Hepatocyte (in vitro differentiated cells): ENCODE measurements at regions not wholly inside any gene's neighbourhood (a gene's known extent, or its start where the extent isn't known, plus 50 kb on each side); places are given as distances from the start of the nearest gene placed in this dataset.

Experiments
- DNase-seq: peaks from one replicate; pipeline ENCODE4 v3.0.0-alpha.2; 2016; ENCODE audit warnings: low spot score
- H2AFZ ChIP-seq: fragments of 200-600 bp; sonication (generic); 2 replicates; pipeline ENCODE4 v1.6.0; 2016; ENCODE audit warnings: antibody characterized with exemption, mild to moderate bottlenecking
- H3K27ac ChIP-seq: fragments of 200-600 bp; sonication (generic); 2 replicates; pipeline ENCODE4 v1.5.1; 2016; ENCODE audit warnings: mild to moderate bottlenecking
- H3K27me3 ChIP-seq: fragments of 200-600 bp; sonication (generic); 2 replicates; pipeline ENCODE4 v1.6.1; 2016
- H3K36me3 ChIP-seq: fragments of 200-600 bp; sonication (generic); replicated peaks from 2 replicates; pipeline ENCODE4 v1.5.1; 2016; ENCODE audit warnings: low read depth; ENCODE audit not compliant: insufficient read depth
- H3K4me1 ChIP-seq: fragments of 200-600 bp; sonication (generic); 2 replicates; pipeline ENCODE4 v1.5.1; 2016; ENCODE audit warnings: mild to moderate bottlenecking, moderate library complexity; ENCODE audit not compliant: insufficient read depth
- H3K4me2 ChIP-seq: fragments of 200-600 bp; sonication (generic); 2 replicates; pipeline ENCODE4 v1.6.0; 2016
- H3K4me3 ChIP-seq: fragments of 200-600 bp; sonication (generic); 2 replicates; pipeline ENCODE4 v1.5.1; 2016; ENCODE audit warnings: mild to moderate bottlenecking
- H3K79me2 ChIP-seq: fragments of 200-600 bp; sonication (generic); 2 replicates; pipeline ENCODE4 v1.6.0; 2017; ENCODE audit warnings: mild to moderate bottlenecking
- H3K9me2 ChIP-seq: fragments of 200-600 bp; sonication (generic); replicated peaks from 2 replicates; pipeline ENCODE4 v1.6.0; 2017; ENCODE audit warnings: mild to moderate bottlenecking; ENCODE audit not compliant: insufficient read depth
- H3K9me3 ChIP-seq: fragments of 200-600 bp; sonication (generic); 2 replicates; pipeline ENCODE4 v1.5.1; 2016; ENCODE audit warnings: low read depth, mild to moderate bottlenecking
- H4K20me1 ChIP-seq: fragments of 200-600 bp; sonication (generic); 2 replicates; pipeline ENCODE4 v1.6.0; 2016; ENCODE audit warnings: mild to moderate bottlenecking; ENCODE audit not compliant: insufficient read depth, poor library complexity, severe bottlenecking
- EZH2 ChIP-seq: fragments of 200-600 bp; sonication (generic); IDR thresholded peaks from 2 replicates; pipeline ENCODE4 v1.6.1; 2016; ENCODE audit warnings: antibody characterized with exemption, mild to moderate bottlenecking, borderline replicate concordance
- EZH2phosphoT487 ChIP-seq: fragments of 200-600 bp; sonication (generic); IDR thresholded peaks from one replicate; pipeline ENCODE4 v1.6.1; 2018; ENCODE audit warnings: antibody characterized with exemption, mild to moderate bottlenecking, low read depth, moderate library complexity; ENCODE audit not compliant: unreplicated experiment, severe bottlenecking
- WGBS: methylation state at CpG from one replicate; pipeline ENCODE4 v1.1.6; 2016; ENCODE audit warnings: low lambda C conversion rate; ENCODE audit errors: missing lambda C conversion rate; 5-methylcytosine and 5-hydroxymethylcytosine counted together
- TF ChIP-seq, protein P1 (sequence below): fragments of 200-600 bp; sonication (generic); IDR thresholded peaks from 2 replicates; pipeline ENCODE4 v1.5.1; 2016; ENCODE audit warnings: antibody characterized with exemption, mild to moderate bottlenecking; ENCODE audit not compliant: poor library complexity

- Histone ChIP-seq H3K4me2 (no peak overlapping the region), H3K27me3 (peaks cover 12% of the 10 kb centered on the region), H3K79me2 (no peaks in the 10 kb centered on the region), H3K27ac (no peak overlapping the region), H2AFZ (no peak overlapping the region), H3K4me3 (no peak overlapping the region), H3K9me2 (no peaks in the 10 kb centered on the region), H3K4me1 (no peaks in the 10 kb centered on the region), H4K20me1 (no peaks in the 10 kb centered on the region), H3K36me3 (no peaks in the 10 kb centered on the region), H3K9me3 (no peaks in the 10 kb centered on the region)
- WGBS: 82% methylated on average over 4 of the region's 4 CpGs
- DNase-seq: no peak
- TF ChIP-seq EZH2 (no peak), EZH2phosphoT487 (no peak)
- TF ChIP-seq, protein P1, sequence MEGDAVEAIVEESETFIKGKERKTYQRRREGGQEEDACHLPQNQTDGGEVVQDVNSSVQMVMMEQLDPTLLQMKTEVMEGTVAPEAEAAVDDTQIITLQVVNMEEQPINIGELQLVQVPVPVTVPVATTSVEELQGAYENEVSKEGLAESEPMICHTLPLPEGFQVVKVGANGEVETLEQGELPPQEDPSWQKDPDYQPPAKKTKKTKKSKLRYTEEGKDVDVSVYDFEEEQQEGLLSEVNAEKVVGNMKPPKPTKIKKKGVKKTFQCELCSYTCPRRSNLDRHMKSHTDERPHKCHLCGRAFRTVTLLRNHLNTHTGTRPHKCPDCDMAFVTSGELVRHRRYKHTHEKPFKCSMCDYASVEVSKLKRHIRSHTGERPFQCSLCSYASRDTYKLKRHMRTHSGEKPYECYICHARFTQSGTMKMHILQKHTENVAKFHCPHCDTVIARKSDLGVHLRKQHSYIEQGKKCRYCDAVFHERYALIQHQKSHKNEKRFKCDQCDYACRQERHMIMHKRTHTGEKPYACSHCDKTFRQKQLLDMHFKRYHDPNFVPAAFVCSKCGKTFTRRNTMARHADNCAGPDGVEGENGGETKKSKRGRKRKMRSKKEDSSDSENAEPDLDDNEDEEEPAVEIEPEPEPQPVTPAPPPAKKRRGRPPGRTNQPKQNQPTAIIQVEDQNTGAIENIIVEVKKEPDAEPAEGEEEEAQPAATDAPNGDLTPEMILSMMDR: no peak
Observed at GRCh38 chr3:182257361-182257760, 535.9 kb upstream of the ATP11B start.

DNA sequence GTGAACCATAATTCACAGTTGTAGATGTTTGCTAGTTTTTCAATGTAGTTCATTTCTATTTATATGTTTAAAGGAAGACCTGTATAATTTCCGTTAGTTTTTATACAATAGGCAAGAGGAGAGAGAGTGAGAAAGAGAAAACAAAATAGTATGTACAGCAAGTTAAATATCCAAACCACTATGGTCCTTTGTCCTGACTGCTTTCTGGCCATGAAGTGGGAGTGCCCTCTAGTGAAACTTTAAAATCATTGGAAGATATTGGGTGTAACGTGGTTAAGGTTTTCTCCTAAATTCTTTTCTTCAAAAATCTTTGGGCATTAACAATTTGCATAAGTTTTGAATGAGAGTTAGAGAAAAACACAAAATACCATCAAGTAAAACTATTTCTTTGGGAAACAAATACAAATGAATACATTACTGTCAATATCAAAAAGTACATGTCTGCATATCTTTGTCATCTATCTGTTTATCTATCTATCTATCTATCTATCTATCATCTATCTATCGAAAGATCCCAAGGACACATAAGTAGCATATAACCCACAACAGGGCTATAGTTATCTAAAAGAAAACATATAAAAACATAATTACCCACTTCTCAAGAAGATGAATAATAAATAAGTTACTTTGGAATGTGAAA is 534.6 kb upstream of the ATP11B start:
- WGBS: 20% methylated on average over 3 of the region's 3 CpGs
- Histone ChIP-seq H3K4me3 (no peak overlapping the region), H3K9me3 (no peaks in the 10 kb centered on the region), H3K4me2 (no peak overlapping the region), H3K79me2 (no peaks in the 10 kb centered on the region), H3K27me3 (peaks cover 12% of the 10 kb centered on the region), H3K4me1 (no peaks in the 10 kb centered on the region), H4K20me1 (no peaks in the 10 kb centered on the region), H3K9me2 (no peaks in the 10 kb centered on the region), H2AFZ (no peak overlapping the region), H3K36me3 (no peaks in the 10 kb centered on the region), H3K27ac (no peak overlapping the region)
- TF ChIP-seq EZH2: peak; percentile 24
- no peak for TF ChIP-seq EZH2phosphoT487
- TF ChIP-seq, protein P1: peak; percentile 91
- peak; percentile 54 for DNase-seq

- 62% methylated on average over 17 of the region's 17 CpGs for WGBS
- no peak for TF ChIP-seq EZH2
- no peak for TF ChIP-seq EZH2phosphoT487
- TF ChIP-seq, protein P1: no peak
- Histone ChIP-seq H3K36me3 (no peaks in the 10 kb centered on the region), H3K79me2 (no peaks in the 10 kb centered on the region), H3K9me2 (no peaks in the 10 kb centered on the region), H3K27ac (no peak overlapping the region), H3K4me2 (no peak overlapping the region), H3K4me1 (no peaks in the 10 kb centered on the region), H3K9me3 (no peaks in the 10 kb centered on the region), H2AFZ (no peak overlapping the region), H3K4me3 (no peak overlapping the region), H4K20me1 (no peaks in the 10 kb centered on the region), H3K27me3 (peaks cover 12% of the 10 kb centered on the region)
- no peak for DNase-seq
Observed at GRCh38 chr3:182259579-182259978, 533.7 kb upstream of the ATP11B start.
